Brain microvascular endothelial cell (primary cell): ENCODE measurements at regions not wholly inside any gene's neighbourhood (a gene's known extent, or its start where the extent isn't known, plus 50 kb on each side); places are given as distances from the start of the nearest gene placed in this dataset.
"Not testable (repeated sequence)": the region's sequence is repeated elsewhere in the genome, so short reads cannot be mapped to it uniquely, and the experiment has no call there.

ENCODE experiments used
- DNase-seq: peaks from one replicate; pipeline ENCODE4 v3.0.0-alpha.2; 2020
- H3K27ac ChIP-seq: fragments of 250-450 bp; sonication (Bioruptor Pico); 2 replicates; pipeline ENCODE4 v1.5.1; 2020; ENCODE audit warnings: mild to moderate bottlenecking, moderate library complexity
- H3K27me3 ChIP-seq: fragments of 250-450 bp; sonication (Bioruptor Pico); replicated peaks from 2 replicates; pipeline ENCODE4 v1.5.1; 2020; ENCODE audit warnings: mild to moderate bottlenecking
- H3K36me3 ChIP-seq: fragments of 250-450 bp; sonication (Bioruptor Pico); replicated peaks from 2 replicates; pipeline ENCODE4 v1.5.1; 2020; ENCODE audit warnings: mild to moderate bottlenecking
- H3K4me3 ChIP-seq: 2 replicates; pipeline ENCODE4 v1.5.1; 2011; ENCODE audit warnings: low read depth, mild to moderate bottlenecking, control low read depth, low read length, moderate library complexity
- in situ Hi-C: cut with HindIII; loops from 2 replicates; pipeline ENCODE4 v1.10.0; 2017; ENCODE audit warnings: low sequenced_read_pairs, low pct_ligation_motif_present
- TF ChIP-seq, protein P1 (sequence below): IDR thresholded peaks from 2 replicates; pipeline ENCODE4 v1.5.1; 2011; ENCODE audit warnings: low read depth, mild to moderate bottlenecking, moderate library complexity, low read length, control low read depth, inconsistent platforms; ENCODE audit errors: missing control alignments

GRCh38 chr13:31591642-31592233 lies 147.6 kb upstream of the RXFP2 start:
- H3K27ac ChIP-seq = no peak overlapping the region
- TF ChIP-seq, protein P1, sequence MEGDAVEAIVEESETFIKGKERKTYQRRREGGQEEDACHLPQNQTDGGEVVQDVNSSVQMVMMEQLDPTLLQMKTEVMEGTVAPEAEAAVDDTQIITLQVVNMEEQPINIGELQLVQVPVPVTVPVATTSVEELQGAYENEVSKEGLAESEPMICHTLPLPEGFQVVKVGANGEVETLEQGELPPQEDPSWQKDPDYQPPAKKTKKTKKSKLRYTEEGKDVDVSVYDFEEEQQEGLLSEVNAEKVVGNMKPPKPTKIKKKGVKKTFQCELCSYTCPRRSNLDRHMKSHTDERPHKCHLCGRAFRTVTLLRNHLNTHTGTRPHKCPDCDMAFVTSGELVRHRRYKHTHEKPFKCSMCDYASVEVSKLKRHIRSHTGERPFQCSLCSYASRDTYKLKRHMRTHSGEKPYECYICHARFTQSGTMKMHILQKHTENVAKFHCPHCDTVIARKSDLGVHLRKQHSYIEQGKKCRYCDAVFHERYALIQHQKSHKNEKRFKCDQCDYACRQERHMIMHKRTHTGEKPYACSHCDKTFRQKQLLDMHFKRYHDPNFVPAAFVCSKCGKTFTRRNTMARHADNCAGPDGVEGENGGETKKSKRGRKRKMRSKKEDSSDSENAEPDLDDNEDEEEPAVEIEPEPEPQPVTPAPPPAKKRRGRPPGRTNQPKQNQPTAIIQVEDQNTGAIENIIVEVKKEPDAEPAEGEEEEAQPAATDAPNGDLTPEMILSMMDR = no peak
- no peaks in the 10 kb centered on the region for H3K27me3 ChIP-seq
- H3K4me3 ChIP-seq = no peak overlapping the region
- DNase-seq = no peak
- in situ Hi-C loops = no loop called here
- no peaks in the 10 kb centered on the region for H3K36me3 ChIP-seq

DNA sequence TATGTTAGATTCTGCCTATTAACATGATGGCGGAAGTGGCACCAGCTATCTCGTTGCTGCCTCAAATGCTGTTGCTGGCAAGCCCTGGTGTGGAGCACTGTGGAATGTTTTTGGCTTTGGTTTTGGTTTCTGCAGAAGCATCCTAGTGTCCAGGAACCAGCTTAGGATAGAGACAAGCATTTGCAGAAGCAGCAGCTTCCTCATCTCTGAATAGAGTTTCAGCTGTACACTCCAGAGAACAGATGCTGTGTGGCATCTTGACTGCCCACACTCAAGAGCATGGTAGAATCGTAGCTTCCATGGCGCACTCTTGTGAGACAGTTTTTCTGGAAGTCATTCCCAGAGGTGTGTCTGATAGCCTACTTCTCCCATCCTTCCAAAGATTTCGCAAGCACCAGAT lies 145.3 kb upstream of the RXFP2 start:
- in situ Hi-C loops = no loop called here

GRCh38 chr13:31595563-31595962 lies 143.8 kb upstream of the RXFP2 start:
- H3K4me3 ChIP-seq = no peak overlapping the region
- no peak for DNase-seq
- in situ Hi-C loops = no loop called here
- TF ChIP-seq, protein P1 = no peak
- H3K27me3 ChIP-seq = no peaks in the 10 kb centered on the region
- H3K36me3 ChIP-seq = no peaks in the 10 kb centered on the region
- H3K27ac ChIP-seq = no peak overlapping the region

More for the DNA sequence above, 145.3 kb upstream of the RXFP2 start:
- Histone ChIP-seq H3K4me3 (no peak overlapping the region), H3K27ac (no peak overlapping the region), H3K27me3 (no peaks in the 10 kb centered on the region), H3K36me3 (no peaks in the 10 kb centered on the region)
- TF ChIP-seq, protein P1 = no peak
- DNase-seq = no peak

GRCh38 chr13:31598990-31599389 lies 140.3 kb upstream of the RXFP2 start:
- no peaks in the 10 kb centered on the region for H3K36me3 ChIP-seq
- TF ChIP-seq, protein P1 = no peak
- in situ Hi-C loops = no loop called here
- H3K27me3 ChIP-seq = no peaks in the 10 kb centered on the region
- no peak overlapping the region for H3K4me3 ChIP-seq
- DNase-seq = no peak
- no peak overlapping the region for H3K27ac ChIP-seq

- Histone ChIP-seq H3K27ac (no peak overlapping the region), H3K4me3 (no peak overlapping the region), H3K36me3 (no peaks in the 10 kb centered on the region), H3K27me3 (no peaks in the 10 kb centered on the region)
- TF ChIP-seq, protein P1 = no peak
- DNase-seq = no peak
- in situ Hi-C loops = no loop called here
Measured at GRCh38 chr13:31605076-31605860, 134.1 kb upstream of the RXFP2 start.

DNA sequence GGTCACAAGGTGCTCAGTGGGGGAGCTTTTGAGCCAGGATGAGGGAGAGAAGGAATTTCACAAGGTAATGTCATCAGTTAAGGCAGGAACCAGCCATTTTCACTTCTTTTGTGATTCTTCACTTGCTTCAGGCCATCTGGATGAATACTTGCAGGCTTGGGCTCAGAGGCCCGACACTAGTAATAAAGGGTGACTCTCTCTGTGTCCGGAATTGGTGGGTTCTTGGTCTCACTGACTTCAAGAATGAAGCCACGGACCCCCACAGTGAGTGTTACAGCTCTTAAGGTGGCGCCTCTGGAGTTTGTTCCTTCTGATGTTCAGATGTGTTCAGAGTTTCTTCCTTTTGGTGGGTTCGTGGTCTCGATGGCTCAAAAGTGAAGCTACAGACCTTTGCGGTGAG lies 131.8 kb upstream of the RXFP2 start:
- H3K36me3 ChIP-seq, in situ Hi-C loops: not testable (repeated sequence)

GRCh38 chr13:31608780-31609179 lies 130.5 kb upstream of the RXFP2 start:
- not testable (repeated sequence) for DNase-seq, H3K36me3 ChIP-seq

More for the DNA sequence above, 131.8 kb upstream of the RXFP2 start:
- not testable (repeated sequence) for H3K27me3 ChIP-seq, H3K4me3 ChIP-seq, DNase-seq, H3K27ac ChIP-seq

More at GRCh38 chr13:31608780-31609179, 130.5 kb upstream of the RXFP2 start:
- H3K4me3 ChIP-seq, H3K27me3 ChIP-seq, H3K27ac ChIP-seq, in situ Hi-C loops: not testable (repeated sequence)
